ENCODE measurements at regions not wholly inside any gene's neighbourhood (a gene's known extent, or its start where the extent isn't known, plus 50 kb on each side); places are given as distances from the start of the nearest gene placed in this dataset.
A peak's percentile ranks its signal among the peaks of the same experiment; 100 is the strongest.

GRCh38 chr1:98386675-98387440, 274.7 kb upstream of the SNX7 start:
- no peak overlapping the region for H2AFZ ChIP-seq (ENCODE audit: low read length, unreplicated experiment)
- H3K27me3 ChIP-seq (ENCODE audit: insufficient read depth, low read length): no peaks in the 10 kb centered on the region
- no peak overlapping the region for H3K4me3 ChIP-seq (ENCODE audit: low read depth, low read length)
- no peaks in the 10 kb centered on the region for H3K36me3 ChIP-seq (ENCODE audit: insufficient read depth, low read length)
- no peaks in the 10 kb centered on the region for H3K79me2 ChIP-seq (ENCODE audit: control insufficient read depth, insufficient read depth, low read length, unreplicated experiment)
- H3K4me1 ChIP-seq (ENCODE audit: control insufficient read depth, insufficient read depth, low read length, unreplicated experiment): peaks cover 44% of the 10 kb centered on the region
- H3K27ac ChIP-seq (ENCODE audit: low read depth, low read length): no peak overlapping the region

DNA sequence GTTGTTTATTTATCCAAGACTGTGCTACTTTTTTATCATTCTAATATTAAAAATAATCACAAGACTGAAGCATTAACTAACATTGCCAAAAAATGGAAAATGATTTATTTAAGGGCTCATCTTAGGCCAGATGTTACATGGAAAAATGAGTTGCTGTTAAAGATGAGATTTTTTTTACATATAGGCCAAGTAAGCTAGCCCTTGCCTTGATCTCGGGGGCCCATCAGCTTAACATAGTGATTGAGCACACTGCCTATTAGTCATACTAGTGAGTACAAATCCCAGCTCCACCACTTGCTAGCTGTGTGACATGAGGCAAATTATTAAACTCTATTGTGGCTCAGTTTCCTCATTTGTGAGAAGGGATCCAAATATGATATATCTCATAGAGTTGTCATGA, 275.9 kb upstream of the SNX7 start:
- Histone ChIP-seq H3K36me3 (ENCODE audit: insufficient read depth, low read length) (no peaks in the 10 kb centered on the region), H3K79me2 (ENCODE audit: control insufficient read depth, insufficient read depth, low read length, unreplicated experiment) (no peaks in the 10 kb centered on the region), H3K27me3 (ENCODE audit: insufficient read depth, low read length) (no peaks in the 10 kb centered on the region), H3K4me3 (ENCODE audit: low read depth, low read length) (no peak overlapping the region), H3K4me1 (ENCODE audit: control insufficient read depth, insufficient read depth, low read length, unreplicated experiment) (peaks cover 44% of the 10 kb centered on the region), H2AFZ (ENCODE audit: low read length, unreplicated experiment) (peak overlapping the region; percentile 58), H3K27ac (ENCODE audit: low read depth, low read length) (no peak overlapping the region)

GRCh38 chr1:98384461-98385141, 276.9 kb upstream of the SNX7 start:
- Histone ChIP-seq H2AFZ (ENCODE audit: low read length, unreplicated experiment) (no peak overlapping the region), H3K4me3 (ENCODE audit: low read depth, low read length) (no peak overlapping the region), H3K27ac (ENCODE audit: low read depth, low read length) (no peak overlapping the region), H3K27me3 (ENCODE audit: insufficient read depth, low read length) (no peaks in the 10 kb centered on the region), H3K36me3 (ENCODE audit: insufficient read depth, low read length) (no peaks in the 10 kb centered on the region), H3K4me1 (ENCODE audit: control insufficient read depth, insufficient read depth, low read length, unreplicated experiment) (peaks cover 39% of the 10 kb centered on the region), H3K79me2 (ENCODE audit: control insufficient read depth, insufficient read depth, low read length, unreplicated experiment) (no peaks in the 10 kb centered on the region)

- Histone ChIP-seq H3K27me3 (ENCODE audit: insufficient read depth, low read length) (no peaks in the 10 kb centered on the region), H3K4me3 (ENCODE audit: low read depth, low read length) (no peak overlapping the region), H3K4me1 (ENCODE audit: control insufficient read depth, insufficient read depth, low read length, unreplicated experiment) (peaks cover 28% of the 10 kb centered on the region), H3K36me3 (ENCODE audit: insufficient read depth, low read length) (no peaks in the 10 kb centered on the region), H3K79me2 (ENCODE audit: control insufficient read depth, insufficient read depth, low read length, unreplicated experiment) (no peaks in the 10 kb centered on the region), H3K27ac (ENCODE audit: low read depth, low read length) (no peak overlapping the region), H2AFZ (ENCODE audit: low read length, unreplicated experiment) (peak overlapping the region; percentile 25)
Measured at GRCh38 chr1:98382986-98383740, 278.4 kb upstream of the SNX7 start.

- Histone ChIP-seq H3K4me1 (ENCODE audit: control insufficient read depth, insufficient read depth, low read length, unreplicated experiment) (peaks cover 22% of the 10 kb centered on the region), H3K27ac (ENCODE audit: low read depth, low read length) (no peak overlapping the region), H2AFZ (ENCODE audit: low read length, unreplicated experiment) (peak overlapping the region; percentile 25), H3K4me3 (ENCODE audit: low read depth, low read length) (no peak overlapping the region), H3K79me2 (ENCODE audit: control insufficient read depth, insufficient read depth, low read length, unreplicated experiment) (no peaks in the 10 kb centered on the region), H3K36me3 (ENCODE audit: insufficient read depth, low read length) (no peaks in the 10 kb centered on the region), H3K27me3 (ENCODE audit: insufficient read depth, low read length) (no peaks in the 10 kb centered on the region)
Measured at GRCh38 chr1:98382586-98382985, 278.9 kb upstream of the SNX7 start.

DNA sequence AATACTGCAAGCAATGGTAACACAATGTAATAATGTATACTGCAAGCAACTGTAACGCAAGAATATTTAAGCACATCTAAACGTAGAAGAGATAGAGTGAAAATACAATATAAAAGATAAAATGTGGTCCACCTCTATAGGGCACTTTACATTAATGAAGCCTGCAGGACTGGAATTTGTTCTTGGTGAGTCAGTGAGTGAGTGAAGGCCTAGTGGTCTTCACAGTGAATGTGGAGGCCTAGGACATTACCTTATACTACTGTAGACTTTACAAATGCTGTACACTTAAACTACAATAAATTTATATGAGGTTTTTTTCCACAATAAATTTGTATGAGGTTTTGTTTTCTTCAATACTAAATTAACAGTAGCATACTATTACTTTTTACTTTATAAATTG, 287.4 kb upstream of the SNX7 start:
- Histone ChIP-seq H3K36me3 (ENCODE audit: insufficient read depth, low read length) (no peaks in the 10 kb centered on the region), H3K79me2 (ENCODE audit: control insufficient read depth, insufficient read depth, low read length, unreplicated experiment) (no peaks in the 10 kb centered on the region), H3K4me1 (ENCODE audit: control insufficient read depth, insufficient read depth, low read length, unreplicated experiment) (peaks cover 5% of the 10 kb centered on the region), H3K27ac (ENCODE audit: low read depth, low read length) (no peak overlapping the region), H2AFZ (ENCODE audit: low read length, unreplicated experiment) (no peak overlapping the region), H3K4me3 (ENCODE audit: low read depth, low read length) (no peak overlapping the region), H3K27me3 (ENCODE audit: insufficient read depth, low read length) (no peaks in the 10 kb centered on the region)

GRCh38 chr1:98373056-98373455, 288.5 kb upstream of the SNX7 start:
- no peaks in the 10 kb centered on the region for H3K36me3 ChIP-seq (ENCODE audit: insufficient read depth, low read length)
- H3K4me3 ChIP-seq (ENCODE audit: low read depth, low read length): no peak overlapping the region
- no peaks in the 10 kb centered on the region for H3K79me2 ChIP-seq (ENCODE audit: control insufficient read depth, insufficient read depth, low read length, unreplicated experiment)
- no peak overlapping the region for H3K27ac ChIP-seq (ENCODE audit: low read depth, low read length)
- no peak overlapping the region for H2AFZ ChIP-seq (ENCODE audit: low read length, unreplicated experiment)
- H3K27me3 ChIP-seq (ENCODE audit: insufficient read depth, low read length): no peaks in the 10 kb centered on the region
- H3K4me1 ChIP-seq (ENCODE audit: control insufficient read depth, insufficient read depth, low read length, unreplicated experiment): peaks cover 5% of the 10 kb centered on the region

DNA sequence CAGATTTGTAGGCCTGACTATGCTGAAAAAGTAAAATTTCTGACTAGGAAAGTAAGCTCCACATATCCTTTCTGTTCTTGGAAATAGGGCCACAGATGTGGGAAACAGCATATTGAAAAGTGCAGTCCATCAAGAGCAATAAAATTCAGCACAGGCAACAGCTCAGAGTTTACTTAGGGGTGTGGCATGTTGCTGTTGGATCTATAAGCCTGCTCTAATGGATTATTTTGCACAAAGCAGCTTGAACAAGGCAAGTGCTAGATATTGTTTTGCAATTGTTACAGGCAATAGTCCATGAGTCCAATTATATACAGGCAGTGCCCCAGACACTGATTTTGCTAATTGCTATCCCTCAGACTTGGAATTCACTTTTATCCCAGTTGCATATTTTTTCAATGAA, 289.8 kb upstream of the SNX7 start:
- Histone ChIP-seq H3K4me1 (ENCODE audit: control insufficient read depth, insufficient read depth, low read length, unreplicated experiment) (peaks cover 5% of the 10 kb centered on the region), H3K4me3 (ENCODE audit: low read depth, low read length) (no peak overlapping the region), H3K27me3 (ENCODE audit: insufficient read depth, low read length) (no peaks in the 10 kb centered on the region), H3K36me3 (ENCODE audit: insufficient read depth, low read length) (no peaks in the 10 kb centered on the region), H2AFZ (ENCODE audit: low read length, unreplicated experiment) (no peak overlapping the region), H3K79me2 (ENCODE audit: control insufficient read depth, insufficient read depth, low read length, unreplicated experiment) (no peaks in the 10 kb centered on the region), H3K27ac (ENCODE audit: low read depth, low read length) (no peak overlapping the region)

DNA sequence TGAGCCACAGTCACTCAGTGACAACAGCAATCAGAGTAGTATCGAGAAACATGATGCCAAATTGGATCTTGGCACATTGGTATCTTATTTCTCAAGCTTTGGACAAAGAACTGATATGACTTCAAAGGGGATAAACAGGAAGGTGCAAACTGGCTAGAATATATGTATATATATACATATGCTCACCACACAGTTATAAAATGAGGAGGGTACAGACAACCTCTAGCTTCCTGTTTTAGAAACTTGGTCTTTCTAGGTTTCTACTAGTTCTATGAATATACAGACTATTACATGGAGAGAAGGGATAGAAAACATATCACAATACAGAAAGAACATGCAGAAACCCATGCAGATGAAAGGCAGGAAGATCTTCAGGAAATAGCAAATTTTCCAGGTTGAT, 292.1 kb upstream of the SNX7 start:
- Histone ChIP-seq H3K4me3 (ENCODE audit: low read depth, low read length) (no peak overlapping the region), H2AFZ (ENCODE audit: low read length, unreplicated experiment) (no peak overlapping the region), H3K27me3 (ENCODE audit: insufficient read depth, low read length) (no peaks in the 10 kb centered on the region), H3K36me3 (ENCODE audit: insufficient read depth, low read length) (no peaks in the 10 kb centered on the region), H3K79me2 (ENCODE audit: control insufficient read depth, insufficient read depth, low read length, unreplicated experiment) (no peaks in the 10 kb centered on the region), H3K27ac (ENCODE audit: low read depth, low read length) (no peak overlapping the region), H3K4me1 (ENCODE audit: control insufficient read depth, insufficient read depth, low read length, unreplicated experiment) (peaks cover 5% of the 10 kb centered on the region)

DNA sequence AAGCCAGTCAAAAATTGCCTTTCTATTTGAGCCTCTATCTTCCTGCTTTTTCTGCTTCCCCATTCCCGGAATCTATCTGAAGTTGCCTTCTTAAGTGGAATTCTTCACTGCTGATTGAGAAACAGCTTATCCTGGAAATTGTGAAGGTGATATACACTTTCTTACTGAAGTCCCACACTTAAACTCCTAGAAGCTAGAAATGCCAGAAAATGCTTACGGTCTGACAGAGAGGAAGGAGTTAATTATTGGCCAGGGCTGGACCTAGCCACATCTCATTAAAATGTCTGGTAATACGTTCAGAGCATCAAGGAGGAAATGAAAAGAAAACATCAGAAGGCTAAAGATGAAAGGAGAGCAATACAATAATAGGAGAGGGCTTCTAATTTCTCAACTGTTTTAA, 292.5 kb upstream of the SNX7 start:
- Histone ChIP-seq H2AFZ (ENCODE audit: low read length, unreplicated experiment) (no peak overlapping the region), H3K79me2 (ENCODE audit: control insufficient read depth, insufficient read depth, low read length, unreplicated experiment) (no peaks in the 10 kb centered on the region), H3K27me3 (ENCODE audit: insufficient read depth, low read length) (no peaks in the 10 kb centered on the region), H3K36me3 (ENCODE audit: insufficient read depth, low read length) (no peaks in the 10 kb centered on the region), H3K4me1 (ENCODE audit: control insufficient read depth, insufficient read depth, low read length, unreplicated experiment) (peaks cover 5% of the 10 kb centered on the region), H3K4me3 (ENCODE audit: low read depth, low read length) (no peak overlapping the region), H3K27ac (ENCODE audit: low read depth, low read length) (no peak overlapping the region)

Measured in ACC112 (cell line).